Epithelial cell of proximal tubule (primary cell): ENCODE measurements at regions not wholly inside any gene's neighbourhood (a gene's known extent, or its start where the extent isn't known, plus 50 kb on each side); places are given as distances from the start of the nearest gene placed in this dataset.

Experiments used
- DNase-seq: peaks from one replicate; pipeline ENCODE4 v3.0.0-alpha.2; 2011; ENCODE audit warnings: low read depth
- H3K4me3 ChIP-seq: 2 replicates; pipeline ENCODE4 v1.5.1; 2011; ENCODE audit warnings: low read depth, mild to moderate bottlenecking, low read length
- CTCF ChIP-seq: conservative IDR thresholded peaks from 2 replicates; pipeline ENCODE4 v1.5.1; 2012; ENCODE audit warnings: low read depth, mild to moderate bottlenecking, low read length

DNA sequence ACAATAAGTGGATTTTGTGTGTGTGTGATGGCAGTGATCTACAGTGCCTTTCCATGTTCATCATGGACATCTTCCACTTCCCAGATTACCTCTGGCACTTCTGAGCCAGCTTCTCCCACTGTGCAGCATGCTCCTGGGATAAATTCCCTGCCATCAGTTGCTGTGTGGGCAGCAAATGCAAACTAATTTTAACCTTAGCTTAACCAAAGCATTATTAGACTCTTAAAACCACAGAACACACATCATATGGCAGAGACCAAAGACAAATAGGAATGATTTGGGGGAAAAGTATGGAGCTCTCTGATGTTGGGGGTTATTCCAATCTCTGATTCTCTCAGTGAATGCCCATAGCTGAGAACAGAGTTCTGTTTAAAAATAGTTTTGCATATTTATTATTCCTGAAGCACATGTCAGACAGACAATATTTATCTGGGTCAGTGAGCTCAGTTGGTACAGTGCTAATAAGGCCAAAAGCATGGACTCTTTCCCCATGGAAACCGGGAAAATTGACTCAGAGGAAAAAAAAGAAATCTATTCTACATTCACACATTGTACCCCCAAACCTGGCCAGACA is 567.4 kb downstream of the IQCM start:
- no peak overlapping the region for H3K4me3 ChIP-seq

DNA sequence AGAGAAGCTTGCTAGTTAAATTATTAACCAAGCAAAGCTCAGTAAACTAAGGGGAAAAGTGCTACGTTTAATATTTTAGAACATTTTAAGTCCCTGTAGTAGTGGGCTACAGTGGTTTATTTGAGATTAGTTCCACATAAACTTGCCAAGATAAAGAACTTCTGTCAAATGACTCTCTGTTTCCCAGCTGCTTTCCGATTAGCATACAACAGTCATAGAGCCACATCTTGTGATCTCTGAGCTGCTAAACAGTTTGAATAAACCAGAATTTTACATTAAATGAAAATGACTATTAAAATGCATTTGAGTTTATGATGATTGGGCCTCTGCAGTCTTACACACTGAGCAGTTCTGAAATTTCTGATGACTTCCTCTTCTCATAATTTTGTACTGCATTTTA is 568.5 kb downstream of the IQCM start:
- no peak overlapping the region for H3K4me3 ChIP-seq
- DNase-seq: no peak
- TF ChIP-seq CTCF: no peak

More for the DNA sequence above, 567.4 kb downstream of the IQCM start:
- no peak for DNase-seq
- TF ChIP-seq CTCF: no peak

DNA sequence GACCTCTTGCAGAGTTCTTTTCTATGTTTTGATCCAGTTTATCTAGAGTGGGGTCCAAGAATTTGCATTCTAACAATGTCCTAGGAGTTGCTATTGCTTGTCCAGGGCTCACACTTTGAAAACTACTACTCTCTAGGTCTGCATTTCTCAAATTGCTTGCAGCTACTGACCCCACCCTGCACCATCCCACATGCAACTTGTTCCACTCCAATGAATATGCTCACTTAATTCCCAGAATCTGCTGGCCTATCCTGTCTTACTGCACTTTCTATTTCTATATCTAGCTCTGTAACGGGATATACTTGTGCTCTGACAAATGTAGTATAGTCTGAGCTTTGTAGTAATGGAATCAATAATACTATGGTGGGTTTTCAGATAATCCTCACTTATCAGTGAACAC is 570.3 kb downstream of the IQCM start:
- no peak overlapping the region for H3K4me3 ChIP-seq
- DNase-seq: no peak
- no peak for TF ChIP-seq CTCF

DNA sequence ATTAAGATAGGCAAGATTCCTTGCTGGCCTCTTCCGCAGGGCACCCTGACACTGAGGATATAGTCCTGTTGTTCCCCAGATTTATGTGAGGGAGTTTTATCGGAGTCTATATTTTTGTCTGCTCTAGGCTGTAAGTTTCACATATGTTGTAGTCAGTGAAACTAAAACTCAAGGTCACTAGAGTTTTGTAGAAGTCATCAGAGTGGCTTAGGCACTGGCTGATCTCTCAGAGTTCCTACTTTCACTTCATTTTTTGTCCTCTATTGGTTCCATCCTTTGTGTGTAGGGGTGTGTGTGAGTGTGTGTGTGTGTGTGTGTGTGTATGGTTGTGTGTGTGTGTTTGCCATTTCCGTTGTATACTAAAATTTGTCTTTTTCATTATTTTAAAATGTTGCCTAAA is 577.5 kb downstream of the IQCM start:
- DNase-seq: no peak
- no peak overlapping the region for H3K4me3 ChIP-seq
- TF ChIP-seq CTCF: no peak

DNA sequence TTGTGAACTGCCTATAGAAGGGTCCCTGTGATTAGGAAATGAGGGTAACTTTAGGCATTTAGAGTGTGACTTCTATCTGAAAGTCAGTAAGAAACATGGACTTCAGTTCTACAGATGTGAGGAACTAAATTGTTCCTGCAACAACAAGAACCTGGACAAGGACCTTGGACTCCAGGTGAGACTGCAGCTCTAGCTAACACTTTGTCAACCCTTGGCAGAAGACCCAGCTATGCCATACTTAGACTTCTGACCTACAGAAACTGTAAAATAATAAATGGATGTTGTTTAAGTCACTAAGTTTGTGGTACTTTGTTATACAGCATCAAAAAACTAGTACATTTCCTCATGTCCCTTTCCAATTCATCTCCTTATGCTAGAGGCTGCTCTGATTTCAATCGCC is 580.8 kb downstream of the IQCM start:
- TF ChIP-seq CTCF: no peak
- DNase-seq: no peak
- H3K4me3 ChIP-seq: no peak overlapping the region

- TF ChIP-seq CTCF: no peak
- H3K4me3 ChIP-seq: no peak overlapping the region
- no peak for DNase-seq
These were observed 592.0 kb downstream of the IQCM start for GRCh38 chr4:149223659-149224058.

GRCh38 chr4:149218672-149219071 is 597.0 kb downstream of the IQCM start:
- DNase-seq: no peak
- H3K4me3 ChIP-seq: no peak overlapping the region
- no peak for TF ChIP-seq CTCF
